ENCODE measurements at regions not wholly inside any gene's neighbourhood (a gene's known extent, or its start where the extent isn't known, plus 50 kb on each side); places are given as distances from the start of the nearest gene placed in this dataset.

DNA sequence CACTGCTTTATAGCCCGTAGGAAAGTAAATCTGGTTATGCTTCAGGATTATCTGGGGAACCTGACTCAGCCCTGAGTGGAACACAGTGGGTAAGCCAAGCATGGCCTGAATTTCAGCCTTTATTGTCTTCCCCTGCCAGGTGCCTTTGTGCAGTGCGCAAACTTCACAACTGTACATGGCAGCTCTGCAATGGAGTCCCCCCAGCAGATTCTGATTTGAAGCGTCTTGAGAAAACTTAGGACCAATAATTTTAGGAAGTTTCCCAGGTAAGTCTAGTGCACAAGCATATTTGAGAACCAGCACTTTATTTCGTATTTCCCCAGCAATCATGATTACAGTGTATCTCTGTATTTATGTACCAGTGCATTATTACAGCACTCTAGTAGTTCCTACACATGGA, 112.1 kb upstream of the ARL4C start:
- Histone ChIP-seq H3K36me3 (no peaks in the 10 kb centered on the region), H3K27ac (no peak overlapping the region), H3K27me3 (no peaks in the 10 kb centered on the region), H3K4me3 (no peak overlapping the region), H3K9me3 (no peaks in the 10 kb centered on the region), H3K4me1 (no peaks in the 10 kb centered on the region)
- in situ Hi-C loops (cut with MboI; ENCODE audit: low sequenced_read_pairs in 4 of 4) (no loop called here), intact Hi-C loops (cut with DNase I; ENCODE audit: low total_unique reads) (no loop called here)
- DNase-seq (no peak), ATAC-seq (no peak)
- no peak for TF ChIP-seq POLR2A (IDR thresholded peaks at IDR 0.05)
- TF ChIP-seq, protein P1, sequence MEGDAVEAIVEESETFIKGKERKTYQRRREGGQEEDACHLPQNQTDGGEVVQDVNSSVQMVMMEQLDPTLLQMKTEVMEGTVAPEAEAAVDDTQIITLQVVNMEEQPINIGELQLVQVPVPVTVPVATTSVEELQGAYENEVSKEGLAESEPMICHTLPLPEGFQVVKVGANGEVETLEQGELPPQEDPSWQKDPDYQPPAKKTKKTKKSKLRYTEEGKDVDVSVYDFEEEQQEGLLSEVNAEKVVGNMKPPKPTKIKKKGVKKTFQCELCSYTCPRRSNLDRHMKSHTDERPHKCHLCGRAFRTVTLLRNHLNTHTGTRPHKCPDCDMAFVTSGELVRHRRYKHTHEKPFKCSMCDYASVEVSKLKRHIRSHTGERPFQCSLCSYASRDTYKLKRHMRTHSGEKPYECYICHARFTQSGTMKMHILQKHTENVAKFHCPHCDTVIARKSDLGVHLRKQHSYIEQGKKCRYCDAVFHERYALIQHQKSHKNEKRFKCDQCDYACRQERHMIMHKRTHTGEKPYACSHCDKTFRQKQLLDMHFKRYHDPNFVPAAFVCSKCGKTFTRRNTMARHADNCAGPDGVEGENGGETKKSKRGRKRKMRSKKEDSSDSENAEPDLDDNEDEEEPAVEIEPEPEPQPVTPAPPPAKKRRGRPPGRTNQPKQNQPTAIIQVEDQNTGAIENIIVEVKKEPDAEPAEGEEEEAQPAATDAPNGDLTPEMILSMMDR (IDR thresholded peaks at IDR 0.05 in 4 of 5, conservative IDR thresholded peaks at IDR 0.05 in 1 of 5): no peak

DNA sequence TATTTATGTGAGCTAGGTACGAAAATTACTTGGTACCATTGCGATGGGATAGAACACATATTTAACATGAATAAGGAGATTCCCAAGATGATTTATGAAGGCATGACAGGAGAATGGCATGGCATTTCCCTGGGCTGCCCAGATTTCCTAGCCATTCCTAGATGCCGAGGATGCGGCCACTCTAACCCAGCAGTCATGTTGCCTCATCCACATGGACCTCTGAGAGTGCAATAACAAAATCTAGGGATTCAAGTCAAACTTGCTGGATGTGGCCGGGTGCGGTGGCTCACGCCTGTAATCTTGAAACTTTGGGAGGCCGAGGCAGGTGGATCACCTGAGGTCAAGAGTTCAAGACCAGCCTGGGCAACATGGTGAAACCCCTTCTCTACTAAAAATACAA, 110.8 kb upstream of the ARL4C start:
- intact Hi-C loops (cut with DNase I; ENCODE audit: low total_unique reads) (no loop called here), in situ Hi-C loops (cut with MboI; ENCODE audit: low sequenced_read_pairs in 4 of 4) (no loop called here)

DNA sequence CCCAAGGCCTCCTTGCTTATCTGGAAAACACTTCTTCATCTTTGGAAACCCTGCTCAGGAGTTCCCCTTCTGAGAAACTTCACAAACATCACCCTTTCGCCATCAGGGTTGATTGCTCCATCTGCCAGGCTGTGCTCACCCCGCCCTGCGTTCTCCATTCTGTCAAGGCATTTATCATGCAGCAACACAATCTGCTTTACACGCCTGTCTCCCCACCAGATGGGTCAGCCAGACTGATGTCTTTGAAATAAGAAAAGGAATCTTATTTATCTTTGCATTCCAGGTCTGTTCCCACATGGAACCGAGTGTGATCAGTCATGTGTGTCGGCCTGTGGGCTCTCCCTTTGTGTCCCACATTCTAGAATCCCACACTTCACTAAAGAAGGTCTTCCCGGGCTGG, 110.0 kb upstream of the ARL4C start:
- Histone ChIP-seq H3K4me1 (no peaks in the 10 kb centered on the region), H3K4me3 (no peak overlapping the region), H3K27ac (no peak overlapping the region), H3K9me3 (no peaks in the 10 kb centered on the region), H3K27me3 (no peaks in the 10 kb centered on the region), H3K36me3 (no peaks in the 10 kb centered on the region)
- ATAC-seq (no peak), DNase-seq (no peak)
- in situ Hi-C loops (cut with MboI; ENCODE audit: low sequenced_read_pairs in 4 of 4) (no loop called here), intact Hi-C loops (cut with DNase I; ENCODE audit: low total_unique reads) (no loop called here)
- TF ChIP-seq POLR2A (IDR thresholded peaks at IDR 0.05): no peak
- TF ChIP-seq, protein P1 (IDR thresholded peaks at IDR 0.05 in 4 of 5, conservative IDR thresholded peaks at IDR 0.05 in 1 of 5): no peak

More for the DNA sequence above, 110.8 kb upstream of the ARL4C start:
- Histone ChIP-seq H3K4me1 (no peaks in the 10 kb centered on the region), H3K27me3 (no peaks in the 10 kb centered on the region), H3K27ac (no peak overlapping the region), H3K4me3 (no peak overlapping the region), H3K9me3 (no peaks in the 10 kb centered on the region), H3K36me3 (no peaks in the 10 kb centered on the region)
- no peak for TF ChIP-seq POLR2A (IDR thresholded peaks at IDR 0.05)
- TF ChIP-seq, protein P1 (IDR thresholded peaks at IDR 0.05 in 4 of 5, conservative IDR thresholded peaks at IDR 0.05 in 1 of 5): no peak
- no peak for DNase-seq
- no peak for ATAC-seq

DNA sequence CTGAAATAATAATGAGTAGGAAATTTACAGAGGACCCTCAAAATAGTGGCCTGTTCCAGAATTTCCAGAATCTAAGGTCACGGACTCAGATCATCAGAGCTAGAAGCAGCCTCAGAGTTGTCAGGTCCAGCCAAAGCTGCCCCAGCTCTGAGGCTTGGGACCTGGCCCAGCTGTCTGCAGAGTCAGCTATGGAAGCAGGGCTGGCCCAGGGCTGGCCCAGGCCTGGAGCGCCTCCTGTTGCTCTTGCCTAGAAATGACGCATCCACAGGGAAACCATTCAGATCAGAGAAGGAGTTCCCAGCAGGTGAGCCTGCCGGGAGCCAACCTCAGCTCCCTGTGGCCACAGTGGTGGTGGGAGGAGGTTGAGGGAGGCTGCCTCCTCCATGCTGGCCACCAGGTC, 106.7 kb upstream of the ARL4C start:
- no peak for DNase-seq
- Histone ChIP-seq H3K9me3 (no peaks in the 10 kb centered on the region), H3K27ac (no peak overlapping the region), H3K4me1 (no peaks in the 10 kb centered on the region), H3K27me3 (no peaks in the 10 kb centered on the region), H3K4me3 (no peak overlapping the region), H3K36me3 (no peaks in the 10 kb centered on the region)
- TF ChIP-seq, protein P1 (IDR thresholded peaks at IDR 0.05 in 4 of 5, conservative IDR thresholded peaks at IDR 0.05 in 1 of 5): no peak
- no peak for TF ChIP-seq POLR2A (IDR thresholded peaks at IDR 0.05)
- no peak for ATAC-seq
- intact Hi-C loops (cut with DNase I; ENCODE audit: low total_unique reads): no loop called here
- in situ Hi-C loops (cut with MboI; ENCODE audit: low sequenced_read_pairs in 4 of 4): no loop called here

DNA sequence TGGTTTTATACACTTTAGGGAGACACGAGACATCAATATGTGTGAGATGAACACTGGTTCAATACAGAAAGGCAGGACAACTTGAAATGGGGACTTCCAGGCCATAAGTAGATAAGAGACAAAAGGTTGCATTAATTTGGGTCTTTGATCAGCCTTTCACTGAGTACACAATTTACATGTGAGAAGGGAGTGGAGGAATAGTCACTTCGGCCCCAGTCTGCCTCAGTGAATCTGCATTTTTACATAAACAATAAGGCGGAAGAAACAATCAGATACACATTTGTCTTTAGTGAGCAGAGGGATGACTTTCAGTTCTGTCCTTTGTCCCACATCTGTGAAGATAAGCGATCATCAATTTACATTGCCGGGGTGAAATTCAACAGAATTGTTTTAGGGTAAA, 104.3 kb upstream of the ARL4C start:
- H3K4me3 ChIP-seq: no peak overlapping the region
- in situ Hi-C loops (cut with MboI; ENCODE audit: low sequenced_read_pairs in 4 of 4): no loop called here
- no peaks in the 10 kb centered on the region for H3K27me3 ChIP-seq
- DNase-seq (no peak), ATAC-seq (no peak)
- no peaks in the 10 kb centered on the region for H3K9me3 ChIP-seq
- intact Hi-C loops (cut with DNase I; ENCODE audit: low total_unique reads): no loop called here
- no peak overlapping the region for H3K27ac ChIP-seq
- H3K4me1 ChIP-seq: no peaks in the 10 kb centered on the region
- TF ChIP-seq, protein P1 (IDR thresholded peaks at IDR 0.05 in 4 of 5, conservative IDR thresholded peaks at IDR 0.05 in 1 of 5): no peak
- TF ChIP-seq POLR2A (IDR thresholded peaks at IDR 0.05): no peak
- H3K36me3 ChIP-seq: no peaks in the 10 kb centered on the region
